NCI-H1105 (cell line): ENCODE measurements at regions not wholly inside any gene's neighbourhood (a gene's known extent, or its start where the extent isn't known, plus 50 kb on each side); places are given as distances from the start of the nearest gene placed in this dataset.
"Not testable (repeated sequence)": the region's sequence is repeated elsewhere in the genome, so short reads cannot be mapped to it uniquely, and the experiment has no call there.

Experiments used
- DNase-seq: peaks from one replicate; lab custom pipeline; 2025; lab: John Stamatoyannopoulos, UW

GRCh38 chr10:11691319-11691755 lies 50.8 kb upstream of the ECHDC3 start:
- DNase-seq: no peak

- no peak for DNase-seq
Measured at GRCh38 chr10:11689945-11690736, 52.0 kb upstream of the ECHDC3 start.

- not testable (repeated sequence) for DNase-seq
Measured at GRCh38 chr10:11688448-11688795, 53.8 kb upstream of the ECHDC3 start.

GRCh38 chr10:11687779-11688447 lies 54.3 kb upstream of the ECHDC3 start:
- no peak for DNase-seq

GRCh38 chr10:11687357-11687771 lies 54.8 kb upstream of the ECHDC3 start:
- DNase-seq: no peak

GRCh38 chr10:11685787-11686218 lies 56.4 kb upstream of the ECHDC3 start:
- DNase-seq: peak; percentile 67

- no peak for DNase-seq
Measured at GRCh38 chr10:11684717-11685645, 57.2 kb upstream of the ECHDC3 start.

- DNase-seq: not testable (repeated sequence)
Measured at GRCh38 chr10:11684341-11684716, 57.9 kb upstream of the ECHDC3 start.

- no peak for DNase-seq
Measured at GRCh38 chr10:11683529-11684320, 58.5 kb upstream of the ECHDC3 start.

GRCh38 chr10:11682851-11683250 lies 59.3 kb upstream of the ECHDC3 start:
- DNase-seq: no peak

- DNase-seq: no peak
Measured at GRCh38 chr10:11682267-11682683, 59.9 kb upstream of the ECHDC3 start.

GRCh38 chr10:11680496-11680895 lies 61.7 kb upstream of the ECHDC3 start:
- DNase-seq: no peak

- no peak for DNase-seq
Measured at GRCh38 chr10:11679946-11680345, 62.2 kb upstream of the ECHDC3 start.

GRCh38 chr10:11678074-11678793 lies 63.9 kb upstream of the ECHDC3 start:
- no peak for DNase-seq

- no peak for DNase-seq
Measured at GRCh38 chr10:11677480-11677879, 64.7 kb upstream of the ECHDC3 start.

- no peak for DNase-seq
Measured at GRCh38 chr10:11673346-11674280, 62.2 kb upstream of the USP6NL start.

GRCh38 chr10:11672836-11673235 lies 61.4 kb upstream of the USP6NL start:
- no peak for DNase-seq

- no peak for DNase-seq
Measured at GRCh38 chr10:11670381-11670780, 58.9 kb upstream of the USP6NL start.

- DNase-seq: no peak
Measured at GRCh38 chr10:11668847-11669610, 57.6 kb upstream of the USP6NL start.
